ENCODE measurements at regions not wholly inside any gene's neighbourhood (a gene's known extent, or its start where the extent isn't known, plus 50 kb on each side); places are given as distances from the start of the nearest gene placed in this dataset.

DNA sequence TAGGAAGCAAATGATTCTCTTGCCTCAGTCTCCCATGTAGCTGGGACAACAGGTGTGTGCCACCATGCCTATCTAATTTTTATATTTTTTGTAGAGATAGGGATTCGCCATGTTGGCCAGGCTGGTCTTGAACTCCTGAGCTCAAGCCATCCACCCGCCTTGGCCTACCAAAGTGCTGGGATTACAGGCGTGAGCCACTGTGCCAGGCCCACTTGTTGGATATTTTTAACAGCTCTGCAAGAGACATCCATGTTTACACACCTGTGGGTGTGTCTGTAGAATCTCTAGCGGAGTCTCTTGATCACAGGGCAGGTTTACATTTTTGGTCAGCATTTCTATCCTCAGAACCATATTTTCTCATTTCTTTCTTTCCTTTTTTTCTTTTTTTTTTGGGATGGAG is 53.1 kb upstream of the ZFP64 start:
- Histone ChIP-seq H3K27ac (ENCODE audit: low read depth in 1 of 2, low read length in 2 of 2) (no peak overlapping the region), H3K9me3 (ENCODE audit: control insufficient read depth in 1 of 2, insufficient read depth in 1 of 2, low read length in 2 of 2) (no peaks in the 10 kb centered on the region), H3K4me3 (ENCODE audit: low read length) (no peak overlapping the region), H3K36me3 (ENCODE audit: insufficient read depth, low read length) (no peaks in the 10 kb centered on the region), H3K4me1 (ENCODE audit: insufficient read depth, low read length) (no peaks in the 10 kb centered on the region), H3K27me3 (ENCODE audit: control insufficient read depth in 1 of 2, insufficient read depth in 2 of 2, low read length in 2 of 2) (peaks cover 0 to 2% of the 10 kb centered on the region in 2 experiments)
- no peaks in the 10 kb centered on the region for H3K9me3 Mint-ChIP-seq
- no peak overlapping the region for H3K27ac Mint-ChIP-seq
- H3K36me3 Mint-ChIP-seq (ENCODE audit: low read depth) = no peaks in the 10 kb centered on the region
- ATAC-seq (ENCODE audit: poor library complexity) (no peak), DNase-seq (no peak)
- ChIA-PET POLR2A (no interaction called here), CTCF (no interaction called here)
- H3K4me3 Mint-ChIP-seq = no peak overlapping the region
- H3K4me1 Mint-ChIP-seq (ENCODE audit: low read depth) = peaks cover 5% of the 10 kb centered on the region
- H3K27me3 Mint-ChIP-seq = peaks cover 12% of the 10 kb centered on the region
- intact Hi-C loops (cut with DNase I, micrococcal nuclease) = loop anchor here in 1 of 2 experiments (5.0 to 10.0 kb wide), 3 partner anchors 130 to 1953 kb away; no protein-coding TSS in a partner anchor
- TF ChIP-seq, protein P1, sequence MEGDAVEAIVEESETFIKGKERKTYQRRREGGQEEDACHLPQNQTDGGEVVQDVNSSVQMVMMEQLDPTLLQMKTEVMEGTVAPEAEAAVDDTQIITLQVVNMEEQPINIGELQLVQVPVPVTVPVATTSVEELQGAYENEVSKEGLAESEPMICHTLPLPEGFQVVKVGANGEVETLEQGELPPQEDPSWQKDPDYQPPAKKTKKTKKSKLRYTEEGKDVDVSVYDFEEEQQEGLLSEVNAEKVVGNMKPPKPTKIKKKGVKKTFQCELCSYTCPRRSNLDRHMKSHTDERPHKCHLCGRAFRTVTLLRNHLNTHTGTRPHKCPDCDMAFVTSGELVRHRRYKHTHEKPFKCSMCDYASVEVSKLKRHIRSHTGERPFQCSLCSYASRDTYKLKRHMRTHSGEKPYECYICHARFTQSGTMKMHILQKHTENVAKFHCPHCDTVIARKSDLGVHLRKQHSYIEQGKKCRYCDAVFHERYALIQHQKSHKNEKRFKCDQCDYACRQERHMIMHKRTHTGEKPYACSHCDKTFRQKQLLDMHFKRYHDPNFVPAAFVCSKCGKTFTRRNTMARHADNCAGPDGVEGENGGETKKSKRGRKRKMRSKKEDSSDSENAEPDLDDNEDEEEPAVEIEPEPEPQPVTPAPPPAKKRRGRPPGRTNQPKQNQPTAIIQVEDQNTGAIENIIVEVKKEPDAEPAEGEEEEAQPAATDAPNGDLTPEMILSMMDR (IDR thresholded peaks at IDR 0.05) = no peak

DNA sequence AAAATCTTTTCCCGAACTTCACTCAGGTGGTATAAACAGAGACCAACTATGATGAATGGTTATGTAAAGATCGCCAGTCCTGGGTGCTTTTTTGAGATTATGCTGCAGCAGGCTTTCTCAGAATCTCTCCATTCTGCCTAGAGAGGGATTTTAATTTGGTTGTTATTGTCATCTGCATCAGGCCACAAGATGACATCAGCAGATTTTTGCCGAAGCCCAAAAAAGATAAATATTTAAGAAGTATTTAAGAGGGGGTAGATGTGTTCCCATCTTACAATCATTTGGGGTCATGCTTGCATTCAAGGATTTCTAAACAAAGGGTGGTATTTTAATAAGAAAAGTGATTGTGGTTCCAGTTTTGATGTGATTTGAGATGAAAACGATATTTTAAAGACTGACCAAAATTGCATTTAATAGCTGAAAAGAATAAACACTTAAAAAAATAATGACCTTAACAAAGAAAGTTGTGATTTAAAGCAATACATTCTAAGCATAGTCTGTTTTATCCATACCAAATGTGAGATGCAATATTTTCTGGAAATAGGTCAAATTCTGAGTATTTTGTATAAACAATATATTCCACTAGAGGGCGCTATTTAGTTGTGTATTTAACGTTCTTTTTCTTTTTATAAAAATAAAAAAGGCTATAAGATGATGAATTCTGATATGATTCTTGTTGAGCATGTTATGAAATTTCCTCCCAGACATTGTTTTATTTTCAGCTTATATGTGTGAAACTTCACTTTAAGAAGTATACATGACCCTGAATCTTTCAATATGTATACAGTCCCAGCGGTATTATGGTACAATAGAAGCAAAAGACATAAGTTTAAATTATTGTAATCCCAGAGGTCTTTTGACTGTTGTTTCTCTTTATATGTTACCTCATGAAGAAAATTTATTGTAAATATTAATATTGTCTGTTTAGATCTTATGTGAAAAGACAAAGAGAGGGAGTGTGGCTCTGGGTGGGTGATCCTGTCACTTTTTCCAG is 51.0 kb upstream of the ZFP64 start:
- Mint-ChIP-seq H3K4me3 (no peak overlapping the region), H3K36me3 (ENCODE audit: low read depth) (no peaks in the 10 kb centered on the region), H3K9me3 (no peaks in the 10 kb centered on the region), H3K27me3 (peaks cover 7% of the 10 kb centered on the region), H3K4me1 (ENCODE audit: low read depth) (peaks cover 5% of the 10 kb centered on the region), H3K27ac (no peak overlapping the region)
- ATAC-seq (ENCODE audit: poor library complexity) = no peak
- TF ChIP-seq, protein P1 (IDR thresholded peaks at IDR 0.05) = peak; percentile 83
- Histone ChIP-seq H3K27ac (ENCODE audit: low read depth in 1 of 2, low read length in 2 of 2) (no peak overlapping the region), H3K4me3 (ENCODE audit: low read length) (no peak overlapping the region), H3K4me1 (ENCODE audit: insufficient read depth, low read length) (no peaks in the 10 kb centered on the region), H3K9me3 (ENCODE audit: control insufficient read depth in 1 of 2, insufficient read depth in 1 of 2, low read length in 2 of 2) (no peaks in the 10 kb centered on the region), H3K36me3 (ENCODE audit: insufficient read depth, low read length) (no peaks in the 10 kb centered on the region), H3K27me3 (ENCODE audit: control insufficient read depth in 1 of 2, insufficient read depth in 2 of 2, low read length in 2 of 2) (no peaks in the 10 kb centered on the region)
- DNase-seq = peak in 3 of 14 experiments; percentile 12 to 42 (median 34)
- ChIA-PET POLR2A (no interaction called here), CTCF (no interaction called here)
- intact Hi-C loops (cut with DNase I, micrococcal nuclease) = loop anchor here (1.0 to 10.0 kb wide), 6 partner anchors 132 to 1955 kb away; no protein-coding TSS in a partner anchor
